DMS 273 treated with DMSO at 0.1 percent for 48 hours (cell line): ENCODE measurements at regions not wholly inside any gene's neighbourhood (a gene's known extent, or its start where the extent isn't known, plus 50 kb on each side); places are given as distances from the start of the nearest gene placed in this dataset.
"Not testable (repeated sequence)": the region's sequence is repeated elsewhere in the genome, so short reads cannot be mapped to it uniquely, and the experiment has no call there.

Source experiments
- DNase-seq: peaks from one replicate; lab custom pipeline; 2025; lab: John Stamatoyannopoulos, UW

DNA sequence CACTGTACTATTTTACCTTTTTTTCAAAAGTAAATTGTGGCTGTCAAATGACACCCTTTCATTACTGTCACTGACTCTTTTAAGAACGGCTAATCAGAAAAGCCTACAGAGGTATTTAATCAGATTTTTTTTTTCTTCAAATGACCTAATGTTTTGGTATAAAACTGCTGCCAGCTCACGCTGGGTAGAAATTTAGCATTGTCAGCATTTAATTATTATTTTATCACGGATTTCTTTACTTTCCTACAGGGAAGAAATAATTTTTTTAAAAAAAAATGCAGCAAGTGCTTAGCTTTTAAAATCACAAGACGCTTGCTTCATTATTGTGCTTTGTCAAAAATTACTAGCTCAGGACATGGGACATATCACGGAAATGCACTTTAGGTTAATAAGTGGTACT, 149.1 kb upstream of the FOXN3 start:
- DNase-seq, result no peak

DNA sequence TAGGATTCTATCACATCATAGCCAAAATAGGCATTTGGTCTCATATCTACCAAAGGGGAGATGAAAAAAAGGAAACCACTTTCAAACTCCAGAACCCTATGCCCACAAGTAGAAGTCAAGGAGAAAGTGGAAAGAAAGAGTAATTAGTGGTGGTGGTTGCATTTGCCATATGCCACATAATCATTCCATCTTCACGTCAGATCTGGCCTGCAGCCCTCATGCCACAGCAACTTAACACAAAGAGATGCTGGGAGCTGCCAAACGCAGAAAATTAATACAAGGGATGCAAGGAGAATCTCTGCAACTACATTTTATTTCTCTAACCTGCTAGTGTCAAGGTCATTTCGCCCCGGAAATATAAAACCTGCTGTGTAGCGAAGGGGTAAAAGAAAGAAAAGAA, 148.6 kb upstream of the FOXN3 start:
- DNase-seq, result no peak

DNA sequence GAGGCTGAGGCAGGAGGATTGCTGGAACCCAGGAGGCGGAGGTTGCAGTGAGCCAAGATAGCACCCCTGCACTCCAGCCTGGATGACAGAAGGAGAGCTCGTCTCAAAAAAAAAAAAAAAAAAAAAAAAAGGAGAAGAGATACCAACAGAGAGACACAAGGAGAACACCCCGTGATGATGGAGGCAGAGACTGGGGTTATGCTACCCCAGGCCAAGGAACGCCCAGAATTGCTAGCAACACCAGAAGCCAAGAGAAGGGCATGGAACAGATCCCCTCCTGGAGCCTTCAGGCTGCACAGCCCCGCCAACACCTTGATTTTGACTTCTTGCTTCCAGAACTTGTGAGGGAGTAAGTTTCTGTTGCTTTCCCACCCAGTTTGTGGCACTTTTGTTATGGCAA, 148.0 kb upstream of the FOXN3 start:
- DNase-seq, result no peak

DNA sequence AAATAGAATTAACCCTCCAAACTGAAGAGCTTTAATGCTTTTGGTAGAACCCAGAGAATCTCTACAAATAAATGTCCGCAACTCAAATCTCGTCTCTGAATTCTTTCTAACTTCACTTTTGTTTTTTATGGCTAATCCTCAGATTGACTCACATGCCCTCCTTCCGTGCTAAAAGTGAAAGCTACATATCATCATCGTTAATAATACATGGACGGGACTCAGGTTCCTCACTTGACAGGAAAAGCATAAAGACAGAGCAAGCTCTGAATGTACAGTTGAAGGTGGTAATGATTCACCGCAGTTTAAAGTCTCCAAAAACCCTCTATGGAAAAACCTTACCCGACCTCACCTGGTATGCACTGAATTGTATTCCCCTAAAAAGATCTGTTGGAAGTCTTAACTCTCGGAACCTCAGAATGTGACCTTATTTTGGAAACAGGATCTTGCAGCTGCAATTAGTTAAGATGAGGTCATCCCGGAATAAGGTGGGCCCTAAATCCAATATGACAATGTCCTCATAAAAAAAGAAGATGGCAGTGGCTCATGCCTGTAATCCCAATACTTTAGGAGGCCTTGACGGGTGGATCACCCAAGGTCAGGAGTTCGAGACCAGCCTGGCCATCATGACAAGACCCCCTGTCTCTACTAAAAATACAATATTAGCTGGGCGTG, 147.4 kb upstream of the FOXN3 start:
- DNase-seq, result no peak

DNA sequence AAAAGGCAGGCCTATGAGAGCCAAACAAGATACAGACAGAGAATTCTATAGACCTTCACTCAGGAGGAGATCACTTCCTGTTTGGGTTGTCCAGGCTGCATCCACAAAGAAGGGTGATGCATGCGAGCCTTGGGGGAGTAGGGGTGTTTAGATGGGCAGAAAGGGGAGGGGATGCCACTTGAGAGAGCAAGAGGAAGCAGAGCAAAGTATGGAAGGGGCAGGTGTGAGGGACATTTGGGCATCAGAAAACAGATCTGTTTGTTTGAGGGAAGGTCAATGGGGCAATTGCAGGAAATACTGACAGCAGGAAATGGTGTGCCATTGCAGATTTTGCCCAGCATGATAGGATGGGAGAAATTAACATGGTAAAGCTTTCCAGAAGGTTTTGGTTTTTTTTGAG, 146.4 kb upstream of the FOXN3 start:
- no peak for DNase-seq

DNA sequence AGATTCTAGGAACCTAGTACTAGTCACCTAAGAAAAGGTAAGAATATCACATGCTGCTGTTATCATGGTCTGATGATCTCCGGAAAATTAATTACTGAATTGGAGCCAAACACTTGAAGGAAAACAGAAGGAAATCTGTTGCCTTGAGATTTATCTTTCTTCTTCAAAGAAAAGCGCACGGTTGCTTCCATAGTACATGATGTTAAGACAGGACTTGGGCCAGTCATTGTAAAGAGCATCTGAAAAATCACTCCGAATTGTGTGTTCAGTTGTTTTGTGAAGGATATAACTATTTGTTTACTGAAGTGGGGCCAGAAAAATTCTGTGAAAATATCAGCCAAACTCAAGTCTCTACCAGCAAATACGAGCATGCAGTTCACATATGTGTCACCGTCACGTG, 134.9 kb upstream of the FOXN3 start:
- no peak for DNase-seq

DNA sequence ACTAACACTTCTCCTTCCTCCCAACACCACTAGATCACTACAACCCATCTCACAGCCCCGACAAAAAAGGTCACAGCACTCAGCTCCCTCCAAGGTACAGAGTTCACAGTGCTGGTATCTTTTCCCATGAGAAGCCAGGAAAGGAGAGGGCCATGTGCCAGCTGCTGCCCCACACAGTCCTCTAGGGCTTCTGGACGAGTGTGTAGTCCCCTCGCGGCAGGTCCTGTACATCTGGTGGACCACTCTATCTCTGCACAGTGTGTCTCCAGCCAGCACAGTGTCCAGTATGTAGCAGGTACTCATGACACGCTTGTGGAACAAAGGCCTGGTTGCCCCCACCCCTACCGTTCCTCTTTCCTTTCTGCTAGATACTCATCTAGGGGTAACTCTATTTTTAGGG, 134.4 kb upstream of the FOXN3 start:
- no peak for DNase-seq

DNA sequence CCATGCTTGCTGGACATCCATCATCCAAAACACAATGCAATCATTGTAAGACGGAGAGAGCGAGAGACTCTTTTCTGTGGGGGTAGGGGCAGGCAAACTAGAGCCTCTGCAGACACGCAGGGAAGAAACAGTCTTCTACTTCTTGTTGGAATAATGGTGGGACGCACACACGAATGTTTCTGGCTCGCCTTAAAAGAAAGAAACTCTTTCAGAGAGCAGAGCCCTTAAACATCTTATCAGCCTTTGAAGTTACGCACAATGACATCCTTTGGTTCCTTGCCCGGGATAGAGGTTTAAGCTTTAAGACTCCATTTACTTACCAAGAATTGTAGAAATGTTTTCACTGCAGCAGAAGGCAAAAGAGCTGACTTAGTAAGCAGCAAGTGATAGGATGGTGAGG, 133.8 kb upstream of the FOXN3 start:
- DNase-seq, result no peak

DNA sequence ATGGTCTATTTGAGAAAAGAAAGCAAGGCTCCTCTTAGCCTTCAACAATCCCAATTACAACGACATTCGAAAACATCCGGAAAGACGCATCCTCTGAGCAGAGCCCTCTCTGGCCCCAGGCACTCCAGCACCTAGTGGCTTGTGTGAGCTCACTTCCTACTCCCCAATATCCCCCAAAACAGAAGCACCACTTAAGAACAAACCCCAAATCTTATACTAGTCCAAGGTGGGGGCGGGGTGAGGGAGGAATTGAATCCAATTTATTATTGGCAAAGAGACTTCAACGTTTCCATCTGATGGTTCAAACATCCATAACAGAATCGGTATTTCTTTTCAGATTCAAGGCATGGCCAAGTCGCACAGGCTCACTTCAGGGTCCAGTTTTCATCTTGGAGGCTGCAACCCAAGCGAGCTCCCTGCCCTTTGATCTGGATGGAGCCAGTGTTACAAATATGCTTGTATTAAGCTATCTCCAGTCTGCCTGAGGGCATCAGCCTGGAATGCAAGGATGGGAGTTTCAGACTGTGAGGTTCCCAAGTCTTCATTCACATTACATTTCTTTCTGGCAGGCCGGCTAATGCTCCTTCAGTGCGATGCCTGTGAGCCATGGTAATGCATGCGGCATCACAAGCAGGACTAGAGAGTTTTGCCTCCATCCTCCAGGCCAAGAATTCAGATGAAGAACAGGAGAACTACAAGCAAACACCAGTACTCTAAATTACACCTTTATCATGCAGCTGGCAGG, 132.5 kb upstream of the FOXN3 start:
- DNase-seq, result no peak

DNA sequence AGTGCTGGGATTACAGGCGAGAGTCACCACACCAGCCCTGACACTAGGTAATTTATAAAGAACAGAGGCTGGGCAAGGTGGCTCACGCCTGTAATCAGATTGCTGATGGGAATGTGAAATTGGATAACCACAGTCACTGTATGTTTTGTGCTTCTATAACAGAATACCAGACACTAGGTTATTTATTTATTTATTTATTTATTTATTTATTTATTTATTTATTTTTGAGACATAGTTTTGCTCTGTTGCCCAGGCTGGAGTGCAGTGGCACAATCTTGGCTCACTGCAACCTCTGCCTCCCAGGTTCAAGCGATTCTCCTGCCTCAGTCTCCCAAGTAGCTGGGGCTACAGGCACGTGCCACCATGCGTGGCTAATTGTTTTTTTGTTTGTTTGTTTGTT, 130.0 kb upstream of the FOXN3 start:
- not testable (repeated sequence) for DNase-seq

DNA sequence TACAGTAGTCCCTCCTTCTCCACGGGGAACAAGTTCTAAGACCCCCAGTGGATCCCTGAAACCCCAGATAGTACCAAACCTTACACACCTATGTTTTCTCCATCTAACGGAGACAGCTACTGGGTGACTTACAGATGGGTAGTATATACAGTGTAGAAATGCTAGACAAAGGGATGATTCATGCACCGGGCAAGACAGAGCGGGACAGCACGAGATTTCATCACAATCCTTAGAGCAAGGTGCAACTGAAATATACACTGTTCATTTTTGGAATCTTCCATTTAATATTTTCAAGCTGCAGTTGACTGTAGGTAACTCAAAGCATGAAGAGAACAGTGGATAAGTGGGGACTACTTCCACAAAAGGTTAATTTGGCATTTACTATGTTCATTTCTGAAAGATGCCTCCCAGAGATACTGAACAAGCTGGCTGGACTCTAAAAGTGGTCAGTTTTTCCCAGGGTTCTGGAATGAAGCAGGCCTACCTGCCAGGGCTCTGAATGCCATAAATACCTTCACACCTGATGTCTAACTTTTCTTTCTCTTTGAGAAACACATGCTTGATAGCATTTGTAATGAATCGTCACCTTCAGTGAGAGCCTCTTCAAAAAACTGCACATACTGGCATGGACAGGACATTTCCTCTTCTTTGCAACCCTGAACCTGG, 127.7 kb upstream of the FOXN3 start:
- DNase-seq, result no peak

DNA sequence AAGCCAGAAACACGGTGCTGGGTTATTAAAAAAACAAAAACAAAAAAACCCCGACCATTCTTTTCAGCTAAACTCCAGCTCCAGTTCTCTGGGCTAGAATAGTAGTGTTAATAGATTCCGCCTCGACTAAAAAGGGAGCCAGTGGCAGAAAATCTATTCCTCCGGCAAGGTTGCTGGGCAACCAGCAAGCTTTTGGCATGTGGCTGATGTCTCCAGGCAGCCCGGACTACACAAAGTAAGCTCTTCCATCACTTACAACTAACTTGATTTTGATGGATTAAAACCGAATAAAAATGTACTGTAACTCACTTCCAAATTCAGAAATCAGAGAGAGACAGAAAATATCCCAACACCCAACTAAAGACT, 126.4 kb upstream of the FOXN3 start:
- DNase-seq, result no peak

DNA sequence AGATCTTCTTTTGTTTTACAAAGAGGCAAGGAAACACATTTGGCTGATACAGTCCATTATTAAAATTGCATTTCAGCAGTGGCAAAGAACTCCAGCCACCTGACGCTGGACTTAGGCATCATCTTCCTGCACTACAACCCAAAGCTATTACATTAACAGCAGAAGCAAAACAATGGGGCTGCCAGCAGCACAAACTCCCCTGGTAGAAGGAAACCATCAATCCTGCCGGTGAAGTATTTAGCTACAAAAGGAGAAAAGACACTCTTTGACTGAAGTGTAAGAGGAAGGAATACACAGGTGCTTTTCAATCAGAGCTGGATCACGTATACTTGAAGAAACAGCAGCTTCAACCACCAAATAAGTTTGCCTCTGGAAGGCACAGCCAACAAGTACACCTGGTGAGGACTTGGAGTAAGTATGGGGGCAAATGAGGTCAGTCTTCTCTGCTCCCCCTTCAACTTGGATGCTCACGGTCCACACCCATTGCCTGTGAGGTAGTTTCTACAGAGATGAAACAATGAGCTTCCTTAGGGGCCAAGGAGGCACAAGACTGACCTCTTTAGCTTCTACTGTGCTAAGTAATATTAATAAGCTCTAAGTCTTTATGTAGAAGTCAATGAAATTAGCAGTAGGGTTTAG, 125.9 kb upstream of the FOXN3 start:
- no peak for DNase-seq

DNA sequence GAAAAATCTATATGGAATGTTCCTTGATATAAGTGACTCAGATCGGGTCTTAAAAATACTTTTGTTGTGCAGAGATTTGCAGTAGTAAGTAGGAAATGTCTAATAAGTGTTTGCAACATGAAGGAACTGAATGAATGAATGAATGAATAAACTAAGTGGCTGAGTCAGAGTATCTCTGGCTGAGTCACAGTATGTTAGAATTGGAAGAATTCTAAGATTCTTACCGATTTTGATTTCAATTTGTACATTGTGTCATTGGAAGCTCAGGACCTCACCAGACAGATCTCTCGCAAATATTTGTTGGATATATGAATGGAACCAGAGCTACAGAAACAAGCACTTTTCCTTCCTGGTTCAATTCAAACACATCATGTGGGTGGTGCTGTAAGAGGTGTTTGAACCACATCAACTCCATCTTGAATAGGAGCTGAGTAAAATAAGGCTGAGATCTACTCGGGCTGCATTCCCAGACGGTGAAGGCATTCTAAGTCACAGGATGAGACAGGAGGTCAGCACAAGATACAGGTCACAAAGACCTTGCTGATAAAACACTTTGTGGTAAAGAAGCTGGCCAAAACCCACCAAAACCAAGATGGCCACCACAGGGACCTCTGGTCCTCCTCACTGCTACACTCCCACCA, 123.9 kb upstream of the FOXN3 start:
- DNase-seq, result no peak

DNA sequence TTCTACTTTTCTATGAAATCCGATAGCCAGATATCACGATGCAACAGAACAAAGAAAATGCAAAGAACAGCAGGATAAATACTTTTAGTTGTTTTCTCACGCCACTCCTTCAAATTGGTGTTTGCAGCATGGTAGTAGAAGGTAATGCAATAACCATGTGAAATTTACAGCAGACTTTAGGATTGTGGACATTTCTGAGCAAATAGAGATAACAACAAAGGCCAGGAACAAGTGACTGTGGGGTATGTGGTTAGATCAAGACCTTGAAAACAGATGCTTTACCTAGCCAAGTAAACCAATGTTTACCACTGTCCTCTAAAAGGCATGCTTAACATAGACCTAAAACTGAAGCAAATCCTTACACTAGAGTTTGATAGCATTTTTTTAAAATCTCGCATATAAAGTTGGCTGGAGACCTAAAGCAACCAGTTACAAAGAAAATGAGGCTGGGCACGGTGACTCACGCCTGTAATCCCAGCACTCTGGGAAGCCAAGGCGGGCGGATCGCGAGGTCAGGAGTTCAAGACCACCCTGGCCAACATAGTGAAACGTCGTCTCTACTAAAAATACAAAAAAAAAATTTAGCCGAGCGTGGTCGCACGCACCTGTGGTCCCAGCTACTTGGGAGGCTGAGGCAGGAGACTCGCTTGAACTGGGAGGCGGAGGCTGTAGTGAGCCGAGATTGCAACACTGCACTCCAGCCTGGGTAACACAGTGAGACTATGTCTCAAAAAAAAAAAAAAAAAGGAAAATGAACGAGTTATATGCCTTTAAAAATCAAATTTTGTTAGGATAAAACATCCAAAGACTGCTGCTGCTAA, 123.2 kb upstream of the FOXN3 start:
- DNase-seq, result no peak

DNA sequence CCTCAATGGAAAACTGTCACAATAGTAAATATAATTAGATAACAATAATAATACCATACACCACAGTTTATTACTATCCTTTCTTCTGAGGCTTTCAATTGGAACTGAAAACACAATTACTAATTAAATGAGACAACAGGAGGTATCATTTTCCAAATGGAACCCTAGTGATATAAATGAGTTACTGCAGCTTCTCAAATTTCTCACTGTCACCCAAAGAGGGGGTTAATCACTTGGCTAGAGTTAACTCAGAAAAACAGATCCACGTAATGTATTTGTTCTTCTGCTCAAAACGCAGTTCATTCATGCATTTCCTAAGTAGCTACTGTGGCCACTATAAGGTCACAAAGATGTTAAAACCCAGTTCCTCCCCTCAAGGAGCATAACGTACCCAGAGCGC, 120.9 kb upstream of the FOXN3 start:
- DNase-seq, result no peak

DNA sequence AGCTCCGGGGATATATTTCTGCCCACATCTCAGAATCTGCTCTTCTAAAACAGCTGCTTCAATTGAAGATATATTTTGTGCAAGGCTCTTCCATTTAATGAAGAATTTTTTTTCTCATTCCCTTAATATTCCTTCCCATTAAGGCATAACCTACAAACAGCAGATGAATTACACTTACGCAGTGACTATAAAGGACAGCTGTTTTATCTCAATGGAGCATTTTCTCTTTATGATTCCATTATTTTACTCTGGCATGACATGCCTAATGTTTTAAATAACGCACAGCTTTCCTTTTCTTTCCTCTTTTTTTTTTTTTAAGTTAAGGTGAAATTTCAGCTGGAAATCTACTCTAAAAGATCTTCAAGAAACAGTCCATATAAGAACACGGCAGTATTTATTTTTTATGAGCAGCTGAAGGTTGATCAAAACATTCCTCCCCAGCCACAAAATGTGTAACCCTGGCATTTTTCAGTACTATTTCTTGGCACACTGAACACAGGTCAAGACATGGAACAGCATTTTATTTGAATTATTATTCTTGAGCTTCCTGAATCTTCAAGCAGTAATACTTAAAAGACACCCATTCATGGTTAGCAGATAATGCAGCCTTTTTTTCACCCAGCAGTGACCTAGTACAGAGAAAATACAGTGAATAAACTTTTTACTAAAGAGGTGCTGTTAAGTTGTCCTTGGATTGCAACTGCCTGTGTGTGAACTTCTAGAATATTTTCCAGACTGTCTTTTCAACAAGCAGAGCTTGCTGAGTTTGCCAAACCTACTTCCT, 118.1 kb upstream of the FOXN3 start:
- DNase-seq, result no peak

DNA sequence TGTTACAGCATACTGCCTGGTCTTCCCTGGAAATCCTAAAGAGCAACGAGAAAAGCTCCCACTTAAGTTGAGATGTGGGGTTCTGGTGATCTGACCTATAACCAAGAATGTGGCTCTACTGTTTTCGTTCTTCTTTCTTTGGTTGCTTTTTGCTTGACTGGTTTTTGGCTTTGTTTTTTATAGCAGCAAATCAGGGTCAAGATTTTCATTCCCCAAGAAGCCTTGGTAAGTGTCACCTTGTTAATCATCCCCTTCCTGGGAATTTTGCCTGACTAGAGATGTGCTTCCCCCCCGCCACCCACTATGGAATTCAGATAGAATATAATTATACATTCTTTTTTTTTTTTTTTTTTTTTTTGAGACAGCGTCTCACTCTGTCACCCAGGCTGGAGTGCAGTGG, 116.7 kb upstream of the FOXN3 start:
- no peak for DNase-seq

DNA sequence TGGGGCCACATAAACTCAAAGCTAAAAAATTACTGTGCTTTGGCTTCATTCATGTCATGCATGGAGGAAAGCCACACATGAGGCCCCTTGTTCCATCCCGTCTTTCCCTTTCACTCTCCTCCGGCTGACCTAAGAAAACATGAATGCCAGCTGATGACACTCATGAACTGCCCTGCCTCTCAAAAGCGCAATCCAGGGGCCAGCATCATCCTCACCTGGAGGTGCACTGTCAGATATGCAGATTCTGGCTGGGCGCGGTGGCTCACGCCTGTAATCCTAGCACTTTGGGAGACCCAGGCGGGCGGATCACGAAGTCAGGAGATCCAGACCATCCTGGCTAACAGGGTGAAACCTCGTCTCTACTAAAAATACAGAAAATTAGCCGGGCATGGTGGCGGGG, 116.1 kb upstream of the FOXN3 start:
- DNase-seq, result no peak

DNA sequence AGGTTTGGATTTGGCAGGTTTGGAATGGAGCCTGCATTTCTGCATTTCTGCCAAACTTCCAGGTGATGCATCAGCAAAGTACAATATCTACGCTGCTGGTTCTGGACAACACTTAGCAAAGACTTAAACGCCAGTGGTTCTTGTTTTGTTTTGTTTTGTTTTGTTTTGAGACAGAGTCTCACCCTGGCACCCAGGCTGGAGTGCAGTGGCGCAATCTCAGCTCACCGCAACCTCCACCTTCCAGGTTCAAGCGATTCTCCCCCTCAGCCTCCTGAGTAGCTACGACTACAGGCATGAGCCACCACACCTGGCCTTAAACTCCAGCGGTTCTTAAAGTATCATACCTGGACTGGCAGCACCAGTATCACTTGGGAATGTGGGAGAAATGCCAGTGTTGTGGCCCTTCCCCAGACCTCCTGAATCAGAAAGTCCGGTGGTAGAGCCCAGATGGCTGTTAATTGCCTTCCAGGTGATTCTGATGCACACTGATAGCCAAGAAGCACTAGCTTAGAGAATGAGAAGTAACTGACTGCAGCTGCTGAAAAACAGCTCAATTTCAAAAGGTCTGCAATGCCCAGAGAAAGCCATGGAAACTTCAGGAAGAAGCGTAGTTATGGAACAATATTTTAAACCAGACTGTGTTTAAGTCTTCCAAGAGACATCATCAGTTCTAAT, 114.8 kb upstream of the FOXN3 start:
- no peak for DNase-seq
